Mesodermal cell (in vitro differentiated cells): ENCODE measurements at regions not wholly inside any gene's neighbourhood (a gene's known extent, or its start where the extent isn't known, plus 50 kb on each side); places are given as distances from the start of the nearest gene placed in this dataset.
"Not testable (repeated sequence)": the region's sequence is repeated elsewhere in the genome, so short reads cannot be mapped to it uniquely, and the experiment has no call there.

Experiments used
- H3K27ac ChIP-seq: 2 replicates; pipeline ENCODE4 v1.7.0; 2013; ENCODE audit warnings: mild to moderate bottlenecking, low read depth, low read length, moderate library complexity; ENCODE audit not compliant: severe bottlenecking
- H3K36me3 ChIP-seq: 2 replicates; pipeline ENCODE4 v1.7.1; 2013; ENCODE audit warnings: mild to moderate bottlenecking, low read length, moderate library complexity; ENCODE audit not compliant: control insufficient read depth, insufficient read depth
- H3K4me1 ChIP-seq: one replicate; pipeline ENCODE4 v1.7.1; 2013; ENCODE audit warnings: mild to moderate bottlenecking, low read length; ENCODE audit not compliant: insufficient read depth, control insufficient read depth, poor library complexity, severe bottlenecking
- H3K4me3 ChIP-seq: 2 replicates; pipeline ENCODE4 v1.7.0; 2013; ENCODE audit warnings: low read length, control low read depth, mild to moderate bottlenecking; ENCODE audit not compliant: insufficient read depth, poor library complexity, severe bottlenecking; ENCODE audit errors: extremely low read depth
- H3K9me3 ChIP-seq: 2 replicates; pipeline ENCODE4 v1.7.1; 2013; ENCODE audit warnings: mild to moderate bottlenecking, low read length, moderate library complexity; ENCODE audit not compliant: control insufficient read depth
- WGBS, 2 experiments: methylation state at CpG; one replicate each; pipeline ENCODE4 v1.1.5; 2013; ENCODE audit warnings: missing lambda C conversion rate in 2 of 2; ENCODE audit not compliant: insufficient coverage in 2 of 2; 5-methylcytosine and 5-hydroxymethylcytosine counted together

DNA sequence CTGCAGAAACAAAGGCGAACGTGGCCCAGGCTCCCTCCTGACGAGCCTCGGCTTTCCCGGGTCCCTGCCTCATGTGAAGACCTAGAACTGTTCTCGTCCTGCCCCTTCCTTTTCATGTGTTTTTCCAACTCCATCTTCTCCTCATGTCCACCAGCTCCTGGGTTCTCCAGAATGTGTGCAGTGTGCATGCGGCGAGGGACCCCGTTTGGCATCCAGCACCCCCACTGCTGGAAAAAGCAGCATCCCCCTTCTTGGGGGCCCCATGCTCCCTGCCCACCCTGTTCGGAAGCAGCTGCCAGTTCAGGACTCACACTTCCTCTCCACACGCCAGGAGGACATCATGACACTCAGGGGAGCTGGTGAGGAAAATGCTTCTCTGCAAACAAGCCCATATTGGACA lies 313.5 kb downstream of the BRD1 start:
- H3K9me3 ChIP-seq = peaks cover 13% of the 10 kb centered on the region
- no peaks in the 10 kb centered on the region for H3K36me3 ChIP-seq
- H3K4me1 ChIP-seq = no peaks in the 10 kb centered on the region
- no peak overlapping the region for H3K27ac ChIP-seq
- WGBS, 2 experiments = 93 to 96% methylated on average over 7 to 11 of the region's 11 CpGs
- no peak overlapping the region for H3K4me3 ChIP-seq

DNA sequence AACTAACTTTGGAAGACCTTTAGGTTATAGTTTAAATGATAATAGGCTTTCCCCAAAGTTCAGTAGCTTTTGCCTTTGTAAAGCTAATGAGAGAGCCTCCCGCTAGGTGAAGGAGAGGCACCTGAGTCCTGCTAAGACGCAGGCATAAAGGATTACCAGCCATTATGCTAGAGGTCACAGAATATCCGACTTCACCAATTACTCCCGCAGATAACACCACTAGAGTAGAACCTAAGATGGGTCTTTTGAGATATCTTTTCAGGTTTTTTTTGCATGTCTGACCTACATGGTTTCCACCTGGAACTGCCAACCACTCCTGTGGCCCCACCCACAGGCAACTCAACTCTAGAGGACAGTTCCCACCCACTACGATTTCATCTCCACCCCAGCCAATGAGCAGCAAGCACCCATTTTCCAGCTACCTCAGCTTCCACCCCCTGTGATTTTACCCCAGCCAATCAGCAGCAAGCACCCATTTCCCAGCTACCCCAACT lies 314.3 kb downstream of the BRD1 start:
- peaks cover 13% of the 10 kb centered on the region for H3K9me3 ChIP-seq
- H3K27ac ChIP-seq = no peak overlapping the region
- no peak overlapping the region for H3K4me3 ChIP-seq
- 65 to 100% methylated on average over 1 to 2 of the region's 5 CpGs for WGBS, 2 experiments
- H3K4me1 ChIP-seq = no peaks in the 10 kb centered on the region
- no peaks in the 10 kb centered on the region for H3K36me3 ChIP-seq

DNA sequence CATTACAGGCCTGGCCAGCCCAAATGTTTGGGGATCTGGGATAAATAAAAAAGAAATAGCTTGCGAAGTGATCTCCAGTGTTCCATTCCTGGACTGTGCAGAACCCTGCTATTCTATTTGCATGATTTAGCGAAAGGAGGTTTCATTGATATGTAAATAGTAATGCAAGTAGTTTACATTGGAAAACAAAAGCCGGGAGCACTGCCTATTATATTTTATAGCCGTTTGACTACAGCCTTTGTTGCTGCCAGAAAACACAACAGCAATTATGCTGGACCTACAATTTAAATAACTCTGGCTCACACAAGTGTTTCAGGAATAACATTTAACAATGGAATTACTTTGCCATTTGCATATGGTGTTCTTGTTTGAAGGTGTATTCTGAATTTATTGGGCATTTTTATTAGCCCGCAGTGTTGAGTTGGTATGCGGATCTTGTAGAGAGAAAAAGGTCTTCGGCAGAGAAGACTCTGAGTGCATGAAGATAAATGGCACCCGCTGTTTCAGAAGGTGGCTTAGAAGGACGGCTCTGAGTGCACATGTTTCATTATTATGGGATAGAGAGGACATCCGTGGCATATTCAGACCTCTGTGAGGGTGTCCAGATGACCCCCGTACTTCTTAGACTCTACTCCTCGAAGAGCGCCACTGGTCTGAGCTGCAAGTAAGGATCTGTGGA lies 315.0 kb downstream of the BRD1 start:
- H3K4me1 ChIP-seq = no peaks in the 10 kb centered on the region
- no peak overlapping the region for H3K4me3 ChIP-seq
- WGBS, 2 experiments = 82 to 85% methylated on average over 10 to 13 of the region's 13 CpGs
- H3K36me3 ChIP-seq = no peaks in the 10 kb centered on the region
- H3K9me3 ChIP-seq = peaks cover 13% of the 10 kb centered on the region
- no peak overlapping the region for H3K27ac ChIP-seq

DNA sequence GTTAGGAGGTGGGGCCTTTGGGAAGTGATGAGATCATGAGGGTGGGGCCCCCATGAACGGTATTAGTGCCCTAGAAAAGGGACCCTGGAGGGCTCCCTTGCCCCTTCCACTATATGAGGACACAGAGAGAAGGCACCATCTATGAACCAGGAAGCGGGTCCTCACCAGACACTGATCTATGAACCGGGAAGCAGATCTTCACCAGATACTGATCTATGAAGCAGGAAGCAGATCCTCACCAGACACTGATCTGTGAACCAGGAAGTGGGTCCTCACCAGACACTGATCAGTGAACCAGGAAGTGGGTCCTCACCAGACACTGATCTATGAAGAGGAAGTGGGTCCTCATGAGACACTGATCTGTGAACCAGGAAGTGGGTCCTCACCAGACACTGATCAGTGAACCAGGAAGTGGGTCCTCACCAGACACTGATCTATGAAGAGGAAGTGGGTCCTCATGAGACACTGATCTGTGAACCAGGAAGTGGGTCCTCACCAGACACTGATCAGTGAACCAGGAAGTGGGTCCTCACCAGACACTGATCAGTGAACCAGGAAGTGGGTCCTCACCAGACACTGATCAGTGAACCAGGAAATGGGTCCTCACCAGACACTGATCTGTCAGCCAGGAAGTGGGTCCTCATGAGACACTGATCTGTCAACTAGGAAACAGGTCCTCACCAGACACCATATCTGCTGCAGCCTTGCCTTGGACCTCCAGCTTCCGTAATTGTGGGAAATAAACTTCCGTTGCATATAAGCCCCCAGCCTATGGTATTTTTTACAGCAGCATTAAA lies 316.1 kb downstream of the BRD1 start:
- 100% methylated on average over 4 of the region's 5 CpGs for WGBS, 2 experiments
- H3K4me1 ChIP-seq, H3K4me3 ChIP-seq, H3K27ac ChIP-seq, H3K36me3 ChIP-seq: not testable (repeated sequence)
- H3K9me3 ChIP-seq = peaks cover 13% of the 10 kb centered on the region

DNA sequence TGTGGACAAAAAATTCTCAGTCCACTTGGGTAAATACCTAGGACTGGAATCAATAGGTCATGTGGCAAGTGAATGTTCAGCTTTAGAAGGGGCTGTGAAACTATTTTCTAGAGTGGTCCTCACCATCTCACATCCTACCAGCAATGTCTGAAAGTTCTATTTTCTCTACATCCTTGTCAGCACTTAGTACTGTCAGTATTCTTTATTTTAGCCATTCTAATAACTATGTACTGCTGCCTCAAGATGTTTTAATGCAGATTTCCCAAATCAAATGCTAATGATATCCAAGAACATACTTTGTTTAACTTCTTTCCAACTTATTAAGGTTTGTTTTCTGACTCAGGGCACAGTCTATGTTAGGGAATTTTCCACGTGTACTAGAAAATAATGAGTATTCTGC lies 317.0 kb downstream of the BRD1 start:
- WGBS, 2 experiments = no CpG with 5 or more reads among the region's 1 CpG
- Histone ChIP-seq H3K9me3 (peaks cover 13% of the 10 kb centered on the region), H3K36me3 (no peaks in the 10 kb centered on the region), H3K4me3 (no peak overlapping the region), H3K4me1 (no peaks in the 10 kb centered on the region), H3K27ac (no peak overlapping the region)

DNA sequence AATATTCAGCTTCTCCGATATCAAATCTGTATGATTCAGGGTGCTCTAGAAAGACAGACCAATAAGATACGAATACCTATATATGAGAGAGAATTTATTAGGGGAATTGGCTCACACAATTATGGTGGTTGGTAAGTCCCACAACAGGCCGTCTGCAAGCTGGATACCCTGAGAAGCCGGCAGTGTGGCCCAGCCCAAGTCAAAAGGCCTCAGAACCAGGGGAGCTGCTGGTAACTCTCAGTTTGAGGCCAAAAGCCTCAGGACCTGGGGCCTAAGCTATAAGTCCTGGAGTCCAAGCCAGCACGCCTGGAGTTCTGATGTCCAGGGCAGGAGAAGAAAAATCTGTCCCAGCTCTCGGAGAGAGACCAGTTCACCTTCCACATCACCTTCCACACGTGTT lies 318.7 kb downstream of the BRD1 start:
- H3K27ac ChIP-seq = no peak overlapping the region
- H3K4me1 ChIP-seq = no peaks in the 10 kb centered on the region
- no peaks in the 10 kb centered on the region for H3K36me3 ChIP-seq
- WGBS, 2 experiments = 89 to 96% methylated on average over 6 of the region's 7 CpGs
- peaks cover 13% of the 10 kb centered on the region for H3K9me3 ChIP-seq
- H3K4me3 ChIP-seq = no peak overlapping the region

DNA sequence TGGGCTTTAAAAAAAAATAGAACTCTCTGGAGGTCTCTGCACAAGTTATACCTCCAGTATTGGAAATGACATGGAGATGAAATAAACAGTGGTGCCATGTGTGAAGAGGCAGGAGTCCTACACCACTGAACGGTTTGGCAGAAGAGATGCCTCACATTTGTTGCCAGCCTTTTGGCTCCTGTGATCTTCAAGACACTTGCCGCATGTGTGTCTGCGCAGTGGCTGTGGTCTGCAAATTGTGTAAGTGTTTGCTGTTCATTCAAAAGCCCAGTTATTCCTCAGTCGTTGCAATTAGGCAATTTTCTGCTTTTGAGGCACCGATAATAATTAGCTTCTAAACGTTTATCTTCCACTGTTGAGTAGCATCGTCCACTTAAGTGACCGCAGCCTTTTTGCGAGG lies 319.1 kb downstream of the BRD1 start:
- peaks cover 13% of the 10 kb centered on the region for H3K9me3 ChIP-seq
- H3K4me3 ChIP-seq = no peak overlapping the region
- 87 to 93% methylated on average over 8 to 9 of the region's 9 CpGs for WGBS, 2 experiments
- no peaks in the 10 kb centered on the region for H3K36me3 ChIP-seq
- H3K27ac ChIP-seq = no peak overlapping the region
- no peaks in the 10 kb centered on the region for H3K4me1 ChIP-seq

DNA sequence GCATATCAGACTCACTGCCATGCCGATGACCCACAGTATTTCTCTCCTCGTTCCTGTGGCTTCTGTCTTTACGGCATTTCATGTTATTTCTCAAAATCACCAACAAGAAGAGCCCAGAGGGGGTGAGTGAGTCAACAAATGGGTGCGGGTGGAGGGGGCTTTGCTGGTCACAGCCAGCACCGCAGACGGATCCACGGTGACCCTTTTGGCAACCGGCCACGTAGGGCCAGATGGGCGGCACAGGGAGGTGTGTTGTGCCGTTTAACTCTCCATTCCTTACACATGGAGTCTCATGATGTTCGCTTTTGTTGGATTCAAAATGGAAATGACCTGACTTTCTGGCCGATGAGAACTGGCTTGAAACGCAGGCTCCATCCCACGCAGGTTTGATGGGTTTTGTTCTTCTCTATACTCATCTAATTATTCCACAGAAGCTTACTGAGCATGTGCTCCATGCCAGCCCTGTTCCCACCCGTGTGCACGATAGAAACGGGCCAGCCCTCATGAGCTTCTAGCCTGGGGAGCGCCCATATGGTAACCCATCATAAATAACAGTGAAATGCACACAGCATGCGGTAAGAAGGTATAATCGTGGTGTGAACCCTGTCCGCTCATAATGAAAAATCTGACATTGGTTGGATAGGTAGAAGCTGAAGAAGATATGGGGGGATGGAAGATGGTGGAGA lies 319.9 kb downstream of the BRD1 start:
- no peak overlapping the region for H3K27ac ChIP-seq
- 92 to 95% methylated on average over 18 to 19 of the region's 22 CpGs for WGBS, 2 experiments
- H3K4me1 ChIP-seq = peaks cover 3% of the 10 kb centered on the region
- H3K9me3 ChIP-seq = peaks cover 13% of the 10 kb centered on the region
- H3K4me3 ChIP-seq = no peak overlapping the region
- no peaks in the 10 kb centered on the region for H3K36me3 ChIP-seq

DNA sequence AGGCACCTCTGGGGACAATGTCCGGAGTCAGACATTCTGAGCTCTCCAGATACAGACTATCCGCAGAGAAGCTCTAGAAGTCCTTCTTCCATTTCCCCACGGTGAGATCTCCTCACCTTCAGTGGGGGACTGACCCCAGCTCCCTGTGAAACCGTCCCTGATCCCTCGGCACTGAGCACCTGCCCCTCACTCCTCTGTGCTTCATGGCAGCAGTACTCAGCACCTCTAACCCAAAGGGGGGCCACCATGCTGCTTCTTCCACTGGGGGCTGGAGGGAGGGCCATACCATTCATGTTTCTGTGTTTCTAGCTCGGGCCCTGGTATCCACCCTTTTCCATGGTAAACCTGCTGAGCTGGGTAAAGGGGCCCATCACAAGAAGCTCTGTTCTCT lies 321.7 kb downstream of the BRD1 start:
- Histone ChIP-seq H3K4me1 (peaks cover 16% of the 10 kb centered on the region), H3K36me3 (no peaks in the 10 kb centered on the region), H3K4me3 (no peak overlapping the region), H3K9me3 (peaks cover 2% of the 10 kb centered on the region), H3K27ac (no peak overlapping the region)
- WGBS, 2 experiments = 81 to 94% methylated on average over 6 of the region's 6 CpGs

DNA sequence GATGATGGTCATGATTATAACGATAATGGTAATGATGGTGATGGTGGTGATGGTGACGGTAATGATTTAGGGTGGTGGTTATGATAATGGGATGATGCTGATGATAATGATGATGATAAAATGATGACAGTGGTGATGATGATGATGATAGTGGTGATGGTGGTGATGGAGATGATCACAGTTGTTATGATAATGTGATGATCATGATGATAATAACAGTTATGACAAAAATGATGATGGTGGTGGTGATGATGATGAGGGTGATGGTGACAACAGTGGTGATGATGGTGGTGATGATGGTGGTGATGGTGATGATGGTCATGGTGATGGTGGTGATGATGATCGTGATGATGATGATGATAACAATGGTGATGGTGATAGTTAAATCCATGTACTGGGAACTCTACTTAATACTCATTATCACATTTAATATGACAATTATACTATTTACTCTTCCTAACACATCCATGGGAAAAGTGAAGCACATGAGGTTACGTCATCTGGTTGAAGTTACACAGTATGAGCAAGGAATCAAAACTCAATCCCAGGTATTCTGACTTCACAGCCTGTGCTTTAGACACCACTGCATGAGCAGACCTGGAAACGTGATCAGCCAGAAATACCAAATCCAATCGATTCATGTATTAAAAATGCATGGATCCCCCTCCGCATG lies 322.2 kb downstream of the BRD1 start:
- H3K36me3 ChIP-seq = no peaks in the 10 kb centered on the region
- peaks cover 16% of the 10 kb centered on the region for H3K4me1 ChIP-seq
- H3K9me3 ChIP-seq = peaks cover 3% of the 10 kb centered on the region
- H3K4me3 ChIP-seq = no peak overlapping the region
- 89 to 96% methylated on average over 6 of the region's 7 CpGs for WGBS, 2 experiments
- H3K27ac ChIP-seq = no peak overlapping the region
